ENCODE measurements at regions not wholly inside any gene's neighbourhood (a gene's known extent, or its start where the extent isn't known, plus 50 kb on each side); places are given as distances from the start of the nearest gene placed in this dataset.

GRCh38 chr7:156578978-156579430 lies 61.6 kb upstream of the RNF32 start:
- Histone ChIP-seq H3K4me3 (replicated peaks; ENCODE audit: insufficient read depth, low read length) (no peak overlapping the region), H3K27me3 (ENCODE audit: insufficient read depth, poor library complexity, severe bottlenecking) (peaks cover 2% of the 10 kb centered on the region), H3K27ac (replicated peaks) (no peak overlapping the region)
- TF ChIP-seq CTCF (IDR thresholded peaks at IDR 0.05; ENCODE audit: insufficient read depth, low read length) (no peak), SPI1 (IDR thresholded peaks at IDR 0.05; ENCODE audit: borderline replicate concordance, low read depth) (no peak), REST (IDR thresholded peaks at IDR 0.05; ENCODE audit: insufficient replicate concordance, low read depth) (no peak), POLR2AphosphoS5 (IDR thresholded peaks at IDR 0.05; ENCODE audit: low read depth) (no peak), GABPA (IDR thresholded peaks at IDR 0.05; ENCODE audit: low read depth) (no peak)
- DNase-seq (ENCODE audit: low read depth in 1 of 2, low spot score in 1 of 2): no peak

DNA sequence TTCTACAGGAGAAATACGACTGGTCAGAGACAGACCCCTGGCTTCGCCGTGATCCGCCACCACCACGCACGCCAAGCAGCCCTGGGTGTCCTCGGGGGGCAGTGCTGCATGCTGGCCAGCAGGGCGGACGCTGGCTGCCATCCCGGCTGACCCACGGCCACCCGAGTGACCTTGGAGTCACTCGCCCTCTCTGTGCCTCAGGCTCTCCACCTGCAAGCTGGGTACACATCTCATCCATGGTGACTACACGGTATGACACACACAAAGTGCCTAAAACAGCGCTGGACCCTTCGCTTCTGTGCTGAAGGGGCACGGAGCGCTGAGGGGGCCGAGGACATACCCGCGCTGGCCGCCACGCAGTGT lies 62.0 kb upstream of the RNF32 start:
- DNase-seq (ENCODE audit: low read depth in 1 of 2, low spot score in 1 of 2): no peak
- Histone ChIP-seq H3K27me3 (ENCODE audit: insufficient read depth, poor library complexity, severe bottlenecking) (peaks cover 4% of the 10 kb centered on the region), H3K27ac (replicated peaks) (no peak overlapping the region), H3K4me3 (replicated peaks; ENCODE audit: insufficient read depth, low read length) (no peak overlapping the region)
- TF ChIP-seq POLR2AphosphoS5 (IDR thresholded peaks at IDR 0.05; ENCODE audit: low read depth): no peak
- TF ChIP-seq REST (IDR thresholded peaks at IDR 0.05; ENCODE audit: insufficient replicate concordance, low read depth): no peak
- no peak for TF ChIP-seq CTCF (IDR thresholded peaks at IDR 0.05; ENCODE audit: insufficient read depth, low read length)
- no peak for TF ChIP-seq SPI1 (IDR thresholded peaks at IDR 0.05; ENCODE audit: borderline replicate concordance, low read depth)
- TF ChIP-seq GABPA (IDR thresholded peaks at IDR 0.05; ENCODE audit: low read depth): no peak

GRCh38 chr7:156577645-156578577 lies 62.7 kb upstream of the RNF32 start:
- TF ChIP-seq POLR2AphosphoS5 (IDR thresholded peaks at IDR 0.05; ENCODE audit: low read depth): no peak
- TF ChIP-seq SPI1 (IDR thresholded peaks at IDR 0.05; ENCODE audit: borderline replicate concordance, low read depth): no peak
- no peak for TF ChIP-seq REST (IDR thresholded peaks at IDR 0.05; ENCODE audit: insufficient replicate concordance, low read depth)
- no peak for TF ChIP-seq GABPA (IDR thresholded peaks at IDR 0.05; ENCODE audit: low read depth)
- no peak for DNase-seq (ENCODE audit: low read depth in 1 of 2, low spot score in 1 of 2)
- Histone ChIP-seq H3K27me3 (ENCODE audit: insufficient read depth, poor library complexity, severe bottlenecking) (peaks cover 4% of the 10 kb centered on the region), H3K27ac (replicated peaks) (no peak overlapping the region), H3K4me3 (replicated peaks; ENCODE audit: insufficient read depth, low read length) (no peak overlapping the region)
